Upper lobe of left lung (tissue), 6 donors: ENCODE measurements at regions not wholly inside any gene's neighbourhood (a gene's known extent, or its start where the extent isn't known, plus 50 kb on each side); places are given as distances from the start of the nearest gene placed in this dataset.

Experiments
- ATAC-seq, 2 donors: fragments of 200-7000 bp; cut with Tn5 transposase; one replicate each; pipeline ENCODE4 v1.9.1; 2022; ENCODE audit warnings: mild to moderate bottlenecking in 2 of 2, moderate library complexity in 2 of 2; ENCODE audit not compliant: low FRiP score in 2 of 2
- DNase-seq, 2 donors: peaks; one replicate each; pipeline ENCODE4 v3.0.0-alpha.2; 2019 to 2020
- H3K27ac ChIP-seq, 4 donors: fragments of 200-600 bp; sonication (generic); one replicate each; pipeline ENCODE4 v1.5.1; 2016 to 2019
- H3K27me3 ChIP-seq, 4 donors: fragments of 200-600 bp; sonication (generic); one replicate each; pipeline ENCODE4 v1.5.1; 2017 to 2019
- H3K36me3 ChIP-seq, 4 donors: fragments of 200-600 bp; sonication (generic); one replicate each; pipeline ENCODE4 v1.5.1; 2016 to 2019
- H3K4me1 ChIP-seq, 4 donors: fragments of 200-600 bp; sonication (generic); one replicate each; pipeline ENCODE4 v1.5.1; 2018 to 2019
- H3K4me3 ChIP-seq, 4 donors: fragments of 200-600 bp; sonication (generic); one replicate each; pipeline ENCODE4 v1.5.1; 2017 to 2019; ENCODE audit warnings: mild to moderate bottlenecking in 2 of 4, moderate library complexity in 1 of 4
- H3K9me3 ChIP-seq, 4 donors: fragments of 200-600 bp; sonication (generic); one replicate each; pipeline ENCODE4 v1.5.1; 2018 to 2019
- CTCF ChIP-seq, 6 experiments: fragments of 450-650 bp in 4 of 6; fragments of 200-600 bp in 2 of 6; sonication (generic) in 2 of 6; IDR thresholded peaks; one replicate each; pipeline ENCODE4 v1.5.1; 2016 to 2019; ENCODE audit warnings: antibody characterized with exemption in 6 of 6
- EP300 ChIP-seq, 4 donors: sonication (generic); formaldehyde crosslinking; IDR thresholded peaks; one replicate each; pipeline ENCODE4 v1.5.1; 2017; ENCODE audit warnings: antibody characterized with exemption in 4 of 4, control low read depth in 2 of 4
- POLR2A ChIP-seq, 4 donors: fragments of 450-650 bp; IDR thresholded peaks; one replicate each; pipeline ENCODE4 v1.5.1; 2016 to 2017; ENCODE audit warnings: antibody characterized with exemption in 4 of 4, mild to moderate bottlenecking in 2 of 4
- POLR2AphosphoS5 ChIP-seq, 2 donors: sonication (generic); formaldehyde crosslinking; IDR thresholded peaks; one replicate each; pipeline ENCODE4 v1.5.1; 2017; ENCODE audit warnings: antibody characterized with exemption in 2 of 2
- WGBS, 2 donors: methylation state at CpG; one replicate each; pipeline ENCODE4 v1.1.5; 2017 to 2018; 5-methylcytosine and 5-hydroxymethylcytosine counted together
- donor health status: DM: no; HTN: no; CAD: no; lungs with moderate emphysema.
- donor health status: DM: no; HTN: yes; CAD: no; lungs with severe emphysema.

GRCh38 chr3:152209060-152209459 is 59.7 kb upstream of the MBNL1 start:
- Histone ChIP-seq H3K9me3 (no peaks in the 10 kb centered on the region), H3K36me3 (no peaks in the 10 kb centered on the region), H3K4me1 (peaks cover 7 to 14% (median 8%) of the 10 kb centered on the region in 4 donors), H3K4me3 (no peak overlapping the region), H3K27me3 (no peaks in the 10 kb centered on the region), H3K27ac (no peak overlapping the region)
- DNase-seq (no peak), ATAC-seq (no peak)
- WGBS, 2 donors: 82 to 98% methylated on average over 2 of the region's 2 CpGs
- TF ChIP-seq POLR2A (IDR thresholded peaks at IDR 0.05) (no peak), POLR2AphosphoS5 (IDR thresholded peaks at IDR 0.05) (no peak), CTCF (IDR thresholded peaks at IDR 0.05) (no peak), EP300 (IDR thresholded peaks at IDR 0.05) (no peak)

DNA sequence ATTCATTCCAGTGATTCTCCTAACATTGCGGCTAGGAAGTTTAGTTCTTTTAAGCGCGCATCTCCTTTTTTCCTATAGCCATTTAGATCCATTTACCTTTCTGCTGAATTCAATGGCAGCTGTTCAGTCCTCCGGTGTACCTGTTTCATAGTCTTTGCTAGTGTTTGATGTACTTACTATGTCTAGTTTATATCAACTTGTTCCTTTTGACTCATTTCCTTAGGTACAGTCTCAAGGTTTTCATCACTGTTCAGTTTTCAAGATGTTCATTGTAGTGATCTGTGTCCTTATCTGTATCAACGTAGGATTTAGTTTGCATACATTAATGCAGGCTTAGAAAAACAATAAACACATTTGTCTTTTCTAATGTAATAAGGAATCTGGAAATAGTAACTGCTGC is 59.0 kb upstream of the MBNL1 start:
- no peak overlapping the region for H3K4me3 ChIP-seq
- H3K4me1 ChIP-seq: peaks cover 7 to 14% (median 8%) of the 10 kb centered on the region in 4 donors
- WGBS, 2 donors: 84 to 94% methylated on average over 5 of the region's 5 CpGs
- no peaks in the 10 kb centered on the region for H3K9me3 ChIP-seq
- no peak for TF ChIP-seq POLR2AphosphoS5 (IDR thresholded peaks at IDR 0.05)
- TF ChIP-seq POLR2A (IDR thresholded peaks at IDR 0.05): no peak
- no peak for TF ChIP-seq CTCF (IDR thresholded peaks at IDR 0.05)
- no peaks in the 10 kb centered on the region for H3K36me3 ChIP-seq
- H3K27ac ChIP-seq: no peak overlapping the region
- no peaks in the 10 kb centered on the region for H3K27me3 ChIP-seq
- no peak for DNase-seq
- ATAC-seq: no peak

GRCh38 chr3:152210697-152211096 is 58.0 kb upstream of the MBNL1 start:
- Histone ChIP-seq H3K9me3 (no peaks in the 10 kb centered on the region), H3K4me1 (peaks cover 7 to 10% (median 8%) of the 10 kb centered on the region in 4 donors)
- WGBS, 2 donors: 88 to 98% methylated on average over 2 of the region's 2 CpGs

DNA sequence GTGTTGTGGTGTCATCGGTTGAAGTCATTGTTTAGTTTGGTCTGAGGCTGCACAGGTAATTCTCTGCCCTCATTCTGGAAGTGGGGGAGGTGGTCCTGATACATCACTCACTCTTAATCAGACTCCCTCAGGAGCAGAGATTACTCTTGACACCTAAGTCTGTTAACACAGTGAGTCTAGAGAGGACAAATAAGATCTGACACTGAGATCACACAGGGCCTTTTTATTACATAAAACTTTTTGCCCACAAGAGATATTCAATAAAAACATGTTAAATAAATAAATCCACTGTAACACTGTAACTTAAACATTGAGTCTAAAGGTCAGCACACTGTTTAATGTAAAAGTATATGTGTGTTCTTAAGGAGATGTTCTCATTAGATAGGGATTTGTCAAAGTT is 57.1 kb upstream of the MBNL1 start:
- Histone ChIP-seq H3K9me3 (no peaks in the 10 kb centered on the region), H3K36me3 (no peaks in the 10 kb centered on the region), H3K27ac (no peak overlapping the region), H3K4me1 (peaks cover 7 to 9% (median 8%) of the 10 kb centered on the region in 4 donors), H3K4me3 (no peak overlapping the region), H3K27me3 (no peaks in the 10 kb centered on the region)
- WGBS, 2 donors: 93 to 95% methylated on average over 1 of the region's 1 CpG
- DNase-seq: no peak
- no peak for ATAC-seq
- no peak for TF ChIP-seq POLR2A (IDR thresholded peaks at IDR 0.05)
- no peak for TF ChIP-seq CTCF (IDR thresholded peaks at IDR 0.05)
- TF ChIP-seq POLR2AphosphoS5 (IDR thresholded peaks at IDR 0.05): no peak
- no peak for TF ChIP-seq EP300 (IDR thresholded peaks at IDR 0.05)

More at GRCh38 chr3:152210697-152211096, 58.0 kb upstream of the MBNL1 start:
- DNase-seq (no peak), ATAC-seq (no peak)
- no peaks in the 10 kb centered on the region for H3K27me3 ChIP-seq
- no peaks in the 10 kb centered on the region for H3K36me3 ChIP-seq
- no peak overlapping the region for H3K4me3 ChIP-seq
- no peak for TF ChIP-seq EP300 (IDR thresholded peaks at IDR 0.05)
- TF ChIP-seq CTCF (IDR thresholded peaks at IDR 0.05): no peak
- TF ChIP-seq POLR2A (IDR thresholded peaks at IDR 0.05): no peak
- no peak for TF ChIP-seq POLR2AphosphoS5 (IDR thresholded peaks at IDR 0.05)
- H3K27ac ChIP-seq: no peak overlapping the region

GRCh38 chr3:152213203-152213602 is 55.5 kb upstream of the MBNL1 start:
- no peaks in the 10 kb centered on the region for H3K9me3 ChIP-seq
- TF ChIP-seq EP300 (IDR thresholded peaks at IDR 0.05) (no peak), POLR2A (IDR thresholded peaks at IDR 0.05) (no peak), POLR2AphosphoS5 (IDR thresholded peaks at IDR 0.05) (no peak), CTCF (IDR thresholded peaks at IDR 0.05) (no peak)
- no peak for ATAC-seq
- H3K27me3 ChIP-seq: no peaks in the 10 kb centered on the region
- H3K4me1 ChIP-seq: peaks cover 7 to 9% (median 8%) of the 10 kb centered on the region in 4 donors
- H3K4me3 ChIP-seq: no peak overlapping the region
- no peaks in the 10 kb centered on the region for H3K36me3 ChIP-seq
- peak overlapping the region in 2 of 4 donors; percentile 12 to 21 for H3K27ac ChIP-seq
- DNase-seq: no peak
